ENCODE measurements at regions not wholly inside any gene's neighbourhood (a gene's known extent, or its start where the extent isn't known, plus 50 kb on each side); places are given as distances from the start of the nearest gene placed in this dataset.

- H3K4me3 ChIP-seq (ENCODE audit: control insufficient read depth, low read depth, low read length): no peak overlapping the region
- TF ChIP-seq, protein P1, sequence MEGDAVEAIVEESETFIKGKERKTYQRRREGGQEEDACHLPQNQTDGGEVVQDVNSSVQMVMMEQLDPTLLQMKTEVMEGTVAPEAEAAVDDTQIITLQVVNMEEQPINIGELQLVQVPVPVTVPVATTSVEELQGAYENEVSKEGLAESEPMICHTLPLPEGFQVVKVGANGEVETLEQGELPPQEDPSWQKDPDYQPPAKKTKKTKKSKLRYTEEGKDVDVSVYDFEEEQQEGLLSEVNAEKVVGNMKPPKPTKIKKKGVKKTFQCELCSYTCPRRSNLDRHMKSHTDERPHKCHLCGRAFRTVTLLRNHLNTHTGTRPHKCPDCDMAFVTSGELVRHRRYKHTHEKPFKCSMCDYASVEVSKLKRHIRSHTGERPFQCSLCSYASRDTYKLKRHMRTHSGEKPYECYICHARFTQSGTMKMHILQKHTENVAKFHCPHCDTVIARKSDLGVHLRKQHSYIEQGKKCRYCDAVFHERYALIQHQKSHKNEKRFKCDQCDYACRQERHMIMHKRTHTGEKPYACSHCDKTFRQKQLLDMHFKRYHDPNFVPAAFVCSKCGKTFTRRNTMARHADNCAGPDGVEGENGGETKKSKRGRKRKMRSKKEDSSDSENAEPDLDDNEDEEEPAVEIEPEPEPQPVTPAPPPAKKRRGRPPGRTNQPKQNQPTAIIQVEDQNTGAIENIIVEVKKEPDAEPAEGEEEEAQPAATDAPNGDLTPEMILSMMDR (IDR thresholded peaks at IDR 0.05; ENCODE audit: control insufficient read depth, insufficient read depth, low read depth, low read length, missing control alignments): no peak
- no peak for DNase-seq (ENCODE audit: low read depth)
Observed at GRCh38 chr20:61025536-61025935, 226.5 kb upstream of the CDH4 start.

GRCh38 chr20:61026173-61026572 is 225.9 kb upstream of the CDH4 start:
- H3K4me3 ChIP-seq (ENCODE audit: control insufficient read depth, low read depth, low read length): no peak overlapping the region
- no peak for DNase-seq (ENCODE audit: low read depth)
- TF ChIP-seq, protein P1 (IDR thresholded peaks at IDR 0.05; ENCODE audit: control insufficient read depth, insufficient read depth, low read depth, low read length, missing control alignments): no peak

DNA sequence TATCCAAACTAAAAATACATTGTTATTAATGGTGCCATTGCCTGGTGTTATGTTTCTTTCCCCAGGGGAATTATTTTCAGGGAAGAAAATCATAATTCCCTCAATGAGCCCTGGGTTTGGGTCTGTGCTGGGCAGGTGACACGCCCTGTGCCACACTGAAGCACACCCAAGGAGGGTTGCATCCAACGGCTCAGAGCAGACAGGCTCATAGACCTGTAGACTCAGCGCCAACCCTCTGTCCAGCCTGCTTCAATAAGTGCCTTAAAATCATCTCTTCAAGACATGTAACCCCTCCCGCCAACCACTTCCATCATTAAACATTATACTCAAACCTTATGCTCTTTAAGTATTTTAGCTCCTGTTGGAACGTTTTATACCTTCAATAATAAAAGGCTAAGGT is 225.3 kb upstream of the CDH4 start:
- DNase-seq (ENCODE audit: low read depth): no peak
- no peak overlapping the region for H3K4me3 ChIP-seq (ENCODE audit: control insufficient read depth, low read depth, low read length)
- TF ChIP-seq, protein P1 (IDR thresholded peaks at IDR 0.05; ENCODE audit: control insufficient read depth, insufficient read depth, low read depth, low read length, missing control alignments): no peak

DNA sequence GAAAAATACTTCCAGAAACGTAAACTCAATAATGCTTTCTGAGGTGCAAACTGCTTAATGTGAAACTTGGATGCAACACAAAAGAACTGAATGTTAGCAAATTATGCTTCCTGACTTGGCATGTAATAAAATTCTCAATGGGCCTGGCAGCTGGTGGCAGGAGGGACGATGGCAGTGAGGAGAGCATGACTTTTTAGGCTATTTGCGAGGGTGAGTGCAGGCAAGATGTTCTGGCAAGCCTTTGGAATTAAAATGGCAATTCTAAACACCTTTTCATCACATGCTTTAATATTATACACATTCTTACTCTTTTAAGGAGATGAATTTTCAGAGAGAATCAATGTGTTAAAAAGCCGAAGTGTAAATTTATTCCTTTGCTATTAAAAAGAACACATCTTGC is 224.8 kb upstream of the CDH4 start:
- no peak for DNase-seq (ENCODE audit: low read depth)
- no peak overlapping the region for H3K4me3 ChIP-seq (ENCODE audit: control insufficient read depth, low read depth, low read length)
- TF ChIP-seq, protein P1 (IDR thresholded peaks at IDR 0.05; ENCODE audit: control insufficient read depth, insufficient read depth, low read depth, low read length, missing control alignments): no peak

- no peak for DNase-seq (ENCODE audit: low read depth)
- no peak overlapping the region for H3K4me3 ChIP-seq (ENCODE audit: control insufficient read depth, low read depth, low read length)
- TF ChIP-seq, protein P1 (IDR thresholded peaks at IDR 0.05; ENCODE audit: control insufficient read depth, insufficient read depth, low read depth, low read length, missing control alignments): no peak
Observed at GRCh38 chr20:61030130-61030529, 221.9 kb upstream of the CDH4 start.

DNA sequence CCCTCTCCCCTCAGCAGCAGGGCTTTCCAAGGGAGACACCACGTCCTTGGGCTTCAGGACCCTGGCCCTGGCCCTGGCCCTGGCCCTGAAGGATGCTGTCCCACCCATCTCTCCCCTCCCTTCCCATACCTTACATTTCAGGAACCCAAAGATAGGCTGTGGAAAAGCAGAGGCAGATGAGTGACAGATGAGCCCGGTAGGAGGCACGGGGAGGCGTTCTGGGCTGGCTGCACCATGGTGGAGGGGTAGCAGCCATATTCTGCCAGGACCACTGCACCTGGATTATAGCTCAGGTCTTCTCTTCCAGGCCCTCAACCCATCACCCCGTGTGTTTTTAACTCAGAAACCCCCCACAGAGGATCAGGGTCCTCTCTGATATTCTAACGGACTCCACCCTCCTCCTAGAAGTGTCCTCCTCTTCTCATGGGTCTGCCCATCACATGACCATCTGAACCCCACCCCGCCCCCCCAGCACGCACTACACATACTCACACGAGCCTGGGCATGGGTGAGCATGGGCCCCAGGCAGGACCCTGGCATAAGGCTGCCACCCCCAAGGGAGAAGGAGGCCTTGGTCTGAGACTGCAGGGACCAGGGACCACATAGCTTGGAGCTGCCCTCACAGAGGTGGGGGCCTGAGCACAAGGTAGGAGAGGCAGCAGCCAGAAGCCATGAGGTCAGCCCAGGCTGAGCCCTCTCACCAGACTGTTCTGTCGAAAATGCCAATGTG is 220.8 kb upstream of the CDH4 start:
- TF ChIP-seq, protein P1 (IDR thresholded peaks at IDR 0.05; ENCODE audit: control insufficient read depth, insufficient read depth, low read depth, low read length, missing control alignments): no peak
- no peak for DNase-seq (ENCODE audit: low read depth)
- H3K4me3 ChIP-seq (ENCODE audit: control insufficient read depth, low read depth, low read length): no peak overlapping the region
